ENCODE measurements at regions not wholly inside any gene's neighbourhood (a gene's known extent, or its start where the extent isn't known, plus 50 kb on each side); places are given as distances from the start of the nearest gene placed in this dataset.

DNA sequence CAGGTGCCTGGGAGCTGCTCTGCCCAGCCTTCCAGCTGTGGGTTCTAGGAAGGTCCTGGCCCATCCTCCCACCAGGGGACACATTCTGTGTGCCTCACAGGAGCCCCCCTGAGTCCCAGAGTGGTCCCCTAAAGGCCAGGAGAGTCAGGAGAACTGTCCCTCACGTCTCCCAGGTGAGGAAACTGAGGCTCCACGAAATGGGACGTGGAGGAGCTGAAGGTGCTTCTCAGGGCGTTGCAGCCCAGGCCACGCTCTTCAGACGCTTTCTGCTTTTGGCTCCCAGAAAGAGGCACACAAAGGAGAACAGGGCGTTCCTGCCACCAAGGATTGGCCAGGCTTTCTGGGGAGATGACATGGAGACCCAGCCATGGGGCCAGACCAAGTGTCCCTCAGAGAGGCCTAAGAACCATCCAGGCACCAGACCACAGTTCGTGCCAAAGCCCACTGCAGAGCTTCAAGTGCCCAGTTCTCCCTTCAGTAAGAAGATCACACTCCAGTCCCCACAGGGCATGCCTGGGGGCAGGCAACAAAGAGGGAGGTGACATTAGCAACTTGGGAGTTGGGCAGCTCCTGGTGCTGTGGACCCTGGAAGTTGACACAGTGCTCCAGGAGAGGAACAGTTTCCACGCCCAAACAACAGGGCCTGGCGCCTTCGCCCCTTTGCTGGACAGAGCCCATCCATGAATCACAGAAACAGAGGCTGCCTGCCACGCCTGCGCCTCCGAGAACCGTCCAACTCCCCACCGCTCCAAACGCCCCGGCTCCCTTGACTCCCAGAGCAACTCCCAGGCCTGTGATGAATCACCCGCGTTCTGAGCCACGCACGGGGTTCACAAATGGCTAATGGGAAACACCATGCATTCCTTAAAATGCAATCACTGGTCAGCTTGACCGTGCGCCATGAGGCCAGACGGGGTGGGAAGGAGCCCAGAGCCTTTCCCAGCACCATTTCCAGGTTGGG, 589.2 kb downstream of the BRD1 start:
- Histone ChIP-seq H3K4me1 (ENCODE audit: control insufficient read depth in 2 of 2, insufficient read depth in 2 of 2, low read length in 2 of 2) (no peaks in the 10 kb centered on the region), H3K27ac (ENCODE audit: low read length in 2 of 2) (no peak overlapping the region), H3K27me3 (replicated peaks in 1 of 4; ENCODE audit: control extremely low read depth in 1 of 4, control insufficient read depth in 3 of 4, insufficient read depth in 4 of 4, low read length in 3 of 4) (no peaks in the 10 kb centered on the region), H3K9ac (ENCODE audit: low read length) (no peak overlapping the region), H3K4me2 (replicated peaks; ENCODE audit: low read depth, low read length, poor library complexity, severe bottlenecking) (no peak overlapping the region), H2AFZ (ENCODE audit: insufficient read depth, low read depth, low read length, poor library complexity, severe bottlenecking) (no peak overlapping the region), H3K79me2 (ENCODE audit: control insufficient read depth, insufficient read depth, low read length) (no peaks in the 10 kb centered on the region), H4K20me1 (ENCODE audit: control insufficient read depth, insufficient read depth, low read length, poor library complexity, severe bottlenecking) (no peaks in the 10 kb centered on the region), H3K9me3 (ENCODE audit: control extremely low read depth in 1 of 3, control insufficient read depth in 2 of 3, insufficient read depth in 1 of 3, low read length in 2 of 3) (peaks cover 0 to 15% (median 0%) of the 10 kb centered on the region in 3 donors), H3K36me3 (replicated peaks in 1 of 2; ENCODE audit: control extremely low read depth in 1 of 2, control insufficient read depth in 1 of 2, extremely low read depth in 1 of 2, insufficient read depth in 2 of 2, low read length in 1 of 2) (no peaks in the 10 kb centered on the region), H3K4me3 (ENCODE audit: control extremely low read depth in 1 of 5, extremely low read depth in 1 of 5, insufficient read depth in 1 of 5, low read depth in 2 of 5, low read length in 4 of 5) (no peak overlapping the region)
- ATAC-seq (ENCODE audit: low read depth) (no peak), DNase-seq (no peak)
- CTCF ChIA-PET, result no interaction called here
- Mint-ChIP-seq H3K4me1 (no peaks in the 10 kb centered on the region), H3K4me3 (no peak overlapping the region), H3K27ac (no peak overlapping the region), H3K9me3 (ENCODE audit: insufficient read depth) (no peaks in the 10 kb centered on the region), H3K27me3 (no peaks in the 10 kb centered on the region)
- POLR2A ChIA-PET, result no interaction called here
- TF ChIP-seq, protein P1, sequence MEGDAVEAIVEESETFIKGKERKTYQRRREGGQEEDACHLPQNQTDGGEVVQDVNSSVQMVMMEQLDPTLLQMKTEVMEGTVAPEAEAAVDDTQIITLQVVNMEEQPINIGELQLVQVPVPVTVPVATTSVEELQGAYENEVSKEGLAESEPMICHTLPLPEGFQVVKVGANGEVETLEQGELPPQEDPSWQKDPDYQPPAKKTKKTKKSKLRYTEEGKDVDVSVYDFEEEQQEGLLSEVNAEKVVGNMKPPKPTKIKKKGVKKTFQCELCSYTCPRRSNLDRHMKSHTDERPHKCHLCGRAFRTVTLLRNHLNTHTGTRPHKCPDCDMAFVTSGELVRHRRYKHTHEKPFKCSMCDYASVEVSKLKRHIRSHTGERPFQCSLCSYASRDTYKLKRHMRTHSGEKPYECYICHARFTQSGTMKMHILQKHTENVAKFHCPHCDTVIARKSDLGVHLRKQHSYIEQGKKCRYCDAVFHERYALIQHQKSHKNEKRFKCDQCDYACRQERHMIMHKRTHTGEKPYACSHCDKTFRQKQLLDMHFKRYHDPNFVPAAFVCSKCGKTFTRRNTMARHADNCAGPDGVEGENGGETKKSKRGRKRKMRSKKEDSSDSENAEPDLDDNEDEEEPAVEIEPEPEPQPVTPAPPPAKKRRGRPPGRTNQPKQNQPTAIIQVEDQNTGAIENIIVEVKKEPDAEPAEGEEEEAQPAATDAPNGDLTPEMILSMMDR (IDR thresholded peaks at IDR 0.05), result no peak
- TF ChIP-seq EZH2 (IDR thresholded peaks at IDR 0.05; ENCODE audit: borderline replicate concordance, insufficient read depth, low read depth, low read length, poor library complexity, severe bottlenecking), result no peak
- intact Hi-C loops (cut with micrococcal nuclease), result no loop called here
- 85% methylated on average over 24 of the region's 25 CpGs for WGBS (ENCODE audit: insufficient coverage)

- Histone ChIP-seq H3K27me3 (replicated peaks in 1 of 4; ENCODE audit: control extremely low read depth in 1 of 4, control insufficient read depth in 3 of 4, insufficient read depth in 4 of 4, low read length in 3 of 4) (no peaks in the 10 kb centered on the region), H3K4me1 (ENCODE audit: control insufficient read depth in 2 of 2, insufficient read depth in 2 of 2, low read length in 2 of 2) (no peaks in the 10 kb centered on the region), H3K9ac (ENCODE audit: low read length) (no peak overlapping the region), H3K4me2 (replicated peaks; ENCODE audit: low read depth, low read length, poor library complexity, severe bottlenecking) (no peak overlapping the region), H2AFZ (ENCODE audit: insufficient read depth, low read depth, low read length, poor library complexity, severe bottlenecking) (no peak overlapping the region), H3K79me2 (ENCODE audit: control insufficient read depth, insufficient read depth, low read length) (no peaks in the 10 kb centered on the region), H3K27ac (ENCODE audit: low read length in 2 of 2) (no peak overlapping the region), H4K20me1 (ENCODE audit: control insufficient read depth, insufficient read depth, low read length, poor library complexity, severe bottlenecking) (no peaks in the 10 kb centered on the region), H3K36me3 (replicated peaks in 1 of 2; ENCODE audit: control extremely low read depth in 1 of 2, control insufficient read depth in 1 of 2, extremely low read depth in 1 of 2, insufficient read depth in 2 of 2, low read length in 1 of 2) (no peaks in the 10 kb centered on the region), H3K9me3 (ENCODE audit: control extremely low read depth in 1 of 3, control insufficient read depth in 2 of 3, insufficient read depth in 1 of 3, low read length in 2 of 3) (peaks cover 0 to 14% (median 0%) of the 10 kb centered on the region in 3 donors), H3K4me3 (ENCODE audit: control extremely low read depth in 1 of 5, extremely low read depth in 1 of 5, insufficient read depth in 1 of 5, low read depth in 2 of 5, low read length in 4 of 5) (no peak overlapping the region)
- H3K9me3 Mint-ChIP-seq (ENCODE audit: insufficient read depth), result no peaks in the 10 kb centered on the region
- DNase-seq (no peak), ATAC-seq (ENCODE audit: low read depth) (no peak)
- WGBS (ENCODE audit: insufficient coverage), result 47% methylated on average over 6 of the region's 7 CpGs
- H3K27me3 Mint-ChIP-seq, result no peaks in the 10 kb centered on the region
- intact Hi-C loops (cut with micrococcal nuclease), result no loop called here
- ChIA-PET POLR2A (no interaction called here), CTCF (no interaction called here)
- no peak overlapping the region for H3K27ac Mint-ChIP-seq
- no peaks in the 10 kb centered on the region for H3K4me1 Mint-ChIP-seq
- TF ChIP-seq EZH2 (IDR thresholded peaks at IDR 0.05; ENCODE audit: borderline replicate concordance, insufficient read depth, low read depth, low read length, poor library complexity, severe bottlenecking), result no peak
- TF ChIP-seq, protein P1 (IDR thresholded peaks at IDR 0.05), result no peak
- no peak overlapping the region for H3K4me3 Mint-ChIP-seq
Observed at GRCh38 chr22:49237703-49238102, 590.0 kb downstream of the BRD1 start.
